HCT116 (cell line): ENCODE measurements at regions not wholly inside any gene's neighbourhood (a gene's known extent, or its start where the extent isn't known, plus 50 kb on each side); places are given as distances from the start of the nearest gene placed in this dataset.

Experiments used
- ATAC-seq: fragments of 200-7000 bp; cut with Tn5 transposase; 2 replicates; pipeline ENCODE4 v1.9.1; 2020; ENCODE audit warnings: mild to moderate bottlenecking, moderate library complexity
- BruUV-seq: library from RNA; stranded (reverse); fragments of 400-500 nt; replicated peaks from 2 replicates; lab custom pipeline; 2021; lab: Mats Ljungman, UMichigan
- CTCF ChIA-PET: fragments of 300-600 bp; sonication (Branson Sonifier 250); formaldehyde crosslinking; loops from one replicate; lab custom pipeline; 2021; ENCODE audit warnings: antibody characterized with exemption; lab: Charles Lee
- POLR2A ChIA-PET: fragments of 300-600, 350-600 bp; sonication (Branson Sonifier 250); formaldehyde crosslinking; loops from one replicate; lab custom pipeline; 2021; ENCODE audit warnings: antibody characterized with exemption; lab: Charles Lee
- RAD21 ChIA-PET, 2 experiments: fragments of 300-600 bp; sonication (Branson Sonifier 250); formaldehyde crosslinking; loops; one replicate each; lab custom pipeline; 2023; ENCODE audit warnings: low total read pairs in 2 of 2; ENCODE audit not compliant: uncharacterized antibody in 2 of 2, unreplicated experiment in 2 of 2, low non-redundant PET in 1 of 2; lab: Charles Lee
- DNase-seq: peaks from one replicate; pipeline ENCODE4 v3.0.0-alpha.2; 2010; ENCODE audit warnings: low read depth, low spot score
- H2AFZ ChIP-seq: fragments of 200-600 bp; shearing (Covaris generic), sonication (generic); 2 replicates; pipeline ENCODE4 v1.6.1; 2017; ENCODE audit warnings: low read depth, mixed run types, mixed read lengths, antibody characterized with exemption, low read length; ENCODE audit not compliant: poor library complexity, severe bottlenecking
- H3K27ac ChIP-seq: 2 replicates; pipeline ENCODE4 v1.5.1; 2012; ENCODE audit warnings: low read depth, low read length
- H3K27me3 ChIP-seq: fragments of 200-600 bp; sonication (generic); 2 replicates; pipeline ENCODE4 v1.6.1; 2016; ENCODE audit warnings: mixed run types, low read length, mixed read lengths; ENCODE audit not compliant: insufficient read depth
- H3K36me3 ChIP-seq, 2 experiments: fragments of 200-500 bp in 1 of 2; fragments of 200-600 bp in 1 of 2; sonication (Bioruptor generic) in 1 of 2; sonication (generic) in 1 of 2; 2 replicates each; pipeline versions ENCODE4 v1.5.1 to v1.6.1; 2014 to 2016; ENCODE audit warnings: low read length in 2 of 2, inconsistent platforms in 1 of 2, mixed read lengths in 1 of 2, mixed run types in 1 of 2; ENCODE audit not compliant: insufficient read depth in 2 of 2, control insufficient read depth in 1 of 2
- H3K4me1 ChIP-seq, 2 experiments: fragments of 200-600 bp in 1 of 2; sonication (generic) in 1 of 2; 2 replicates each; pipeline versions ENCODE4 v1.5.1 to v1.6.1; 2012 to 2017; ENCODE audit warnings: low read length in 2 of 2, inconsistent platforms in 1 of 2, mild to moderate bottlenecking in 1 of 2, mixed read lengths in 1 of 2, mixed run types in 1 of 2, moderate library complexity in 1 of 2; ENCODE audit not compliant: insufficient read depth in 2 of 2, control insufficient read depth in 1 of 2
- H3K4me2 ChIP-seq: fragments of 200-600 bp; sonication (generic); 2 replicates; pipeline ENCODE4 v1.6.1; 2017; ENCODE audit warnings: mixed run types, low read length, mixed read lengths
- H3K4me3 ChIP-seq, 2 experiments: fragments of 200-600 bp in 1 of 2; sonication (generic) in 1 of 2; replicated peaks in 1 of 2; 2 replicates each; pipeline ENCODE4 v1.5.1; 2011 to 2016; ENCODE audit warnings: low read length in 2 of 2, control low read depth in 1 of 2, low read depth in 1 of 2, mild to moderate bottlenecking in 1 of 2, mixed read lengths in 1 of 2, mixed run types in 1 of 2
- H3K79me2 ChIP-seq: fragments of 200-600 bp; sonication (generic); 2 replicates; pipeline ENCODE4 v1.6.1; 2017; ENCODE audit warnings: mild to moderate bottlenecking, mixed run types, low read length, moderate library complexity, mixed read lengths; ENCODE audit not compliant: insufficient read depth
- H3K9ac ChIP-seq: fragments of 200-600 bp; sonication (generic); 2 replicates; pipeline ENCODE4 v1.6.1; 2016; ENCODE audit warnings: low read length, mixed read lengths
- H3K9me2 ChIP-seq: fragments of 200-600 bp; sonication (generic), shearing (Covaris generic); 2 replicates; pipeline ENCODE4 v1.6.1; 2017; ENCODE audit warnings: mixed run types, mild to moderate bottlenecking, moderate library complexity; ENCODE audit not compliant: insufficient read depth
- H3K9me3 ChIP-seq, 2 experiments: fragments of 200-500 bp in 1 of 2; fragments of 200-600 bp in 1 of 2; sonication (Bioruptor generic) in 1 of 2; sonication (generic) in 1 of 2; 2 replicates each; pipeline ENCODE4 v1.6.1; 2014 to 2017; ENCODE audit warnings: low read length in 2 of 2, mixed read lengths in 2 of 2, inconsistent platforms in 1 of 2, low read depth in 1 of 2, mild to moderate bottlenecking in 1 of 2, mixed run types in 1 of 2, moderate library complexity in 1 of 2; ENCODE audit not compliant: control insufficient read depth in 1 of 2, insufficient read depth in 1 of 2
- H4K20me1 ChIP-seq: fragments of 200-600 bp; sonication (generic), shearing (Covaris generic); 2 replicates; pipeline ENCODE4 v1.6.1; 2017; ENCODE audit warnings: mixed run types, mild to moderate bottlenecking, moderate library complexity; ENCODE audit not compliant: insufficient read depth
- CBX3 ChIP-seq: IDR thresholded peaks from 2 replicates; pipeline ENCODE4 v1.6.1; 2012; ENCODE audit warnings: low read depth
- EZH2 ChIP-seq: fragments of 200-600 bp; sonication (generic); IDR thresholded peaks from 2 replicates; pipeline ENCODE4 v1.6.1; 2017; ENCODE audit warnings: antibody characterized with exemption, mixed run types
- FOSL1 ChIP-seq: IDR thresholded peaks from 2 replicates; pipeline ENCODE4 v1.6.1; 2012; ENCODE audit warnings: low read depth
- SP1 ChIP-seq: IDR thresholded peaks from 2 replicates; pipeline ENCODE4 v1.6.1; 2012; ENCODE audit warnings: low read depth
- SRF ChIP-seq: IDR thresholded peaks from 2 replicates; pipeline ENCODE4 v1.6.1; 2012; ENCODE audit warnings: low read depth
- TCF7L2 ChIP-seq: IDR thresholded peaks from 2 replicates; pipeline ENCODE4 v1.7.0; 2011; ENCODE audit warnings: borderline replicate concordance, inconsistent platforms; ENCODE audit not compliant: insufficient read depth, insufficient read length; ENCODE audit errors: extremely low read depth
- YY1 ChIP-seq: IDR thresholded peaks from 2 replicates; pipeline ENCODE4 v1.6.1; 2011; ENCODE audit warnings: low read length, low read depth, moderate library complexity, mild to moderate bottlenecking; ENCODE audit not compliant: insufficient replicate concordance; ENCODE audit errors: extremely low read depth
- ZBTB33 ChIP-seq: IDR thresholded peaks from 2 replicates; pipeline ENCODE4 v1.6.1; 2011; ENCODE audit warnings: mild to moderate bottlenecking, low read length, moderate library complexity; ENCODE audit not compliant: insufficient replicate concordance; ENCODE audit errors: extremely low read depth
- ZFX ChIP-seq: fragments of 450-650 bp; IDR thresholded peaks from 2 replicates; pipeline ENCODE4 v1.6.1; 2017
- ZNF274 ChIP-seq: fragments of 200-500 bp; sonication (Bioruptor generic); IDR thresholded peaks from 2 replicates; pipeline ENCODE4 v1.6.1; 2014; ENCODE audit warnings: mild to moderate bottlenecking, low read depth, low read length, inconsistent platforms
- intact Hi-C: fragments of 100-400 bp; cut with micrococcal nuclease; formaldehyde crosslinking; loops from 2 replicates; pipeline ENCODE4 v1.10.0; 2022

- Histone ChIP-seq H2AFZ (no peak overlapping the region), H3K4me1 (no peaks in the 10 kb centered on the region), H3K79me2 (no peaks in the 10 kb centered on the region)
- CTCF ChIA-PET: no interaction called here
- no peak for TF ChIP-seq EZH2
- TF ChIP-seq YY1: no peak
- TF ChIP-seq, all 23 proteins: peak for 0
- Histone ChIP-seq H3K4me3 (no peak overlapping the region), H3K9me2 (no peaks in the 10 kb centered on the region), H3K4me2 (no peak overlapping the region), H3K27me3 (no peaks in the 10 kb centered on the region), H3K9me3 (no peaks in the 10 kb centered on the region), H3K27ac (no peak overlapping the region), H4K20me1 (no peaks in the 10 kb centered on the region), H3K36me3 (no peaks in the 10 kb centered on the region), H3K9ac (no peak overlapping the region)
- BruUV-seq: no TSS peak
- no peak for DNase-seq
- ATAC-seq: no peak
- POLR2A ChIA-PET: no interaction called here
- intact Hi-C loops: no loop called here
- RAD21 ChIA-PET: no interaction called here
Observed at GRCh38 chr1:191284175-191284574, 806.5 kb upstream of the BRINP3 start.

GRCh38 chr1:191290441-191290840 lies 812.8 kb upstream of the BRINP3 start:
- Histone ChIP-seq H4K20me1 (no peaks in the 10 kb centered on the region), H2AFZ (no peak overlapping the region), H3K79me2 (no peaks in the 10 kb centered on the region), H3K4me1 (no peaks in the 10 kb centered on the region), H3K4me3 (no peak overlapping the region), H3K27me3 (no peaks in the 10 kb centered on the region), H3K4me2 (no peak overlapping the region), H3K9me2 (no peaks in the 10 kb centered on the region), H3K36me3 (no peaks in the 10 kb centered on the region), H3K27ac (no peak overlapping the region), H3K9ac (no peak overlapping the region), H3K9me3 (no peaks in the 10 kb centered on the region)
- ChIA-PET CTCF (no interaction called here), POLR2A (no interaction called here), RAD21 (no interaction called here)
- no TSS peak for BruUV-seq
- intact Hi-C loops: no loop called here
- DNase-seq: no peak
- no peak for ATAC-seq
- TF ChIP-seq ZBTB33: no peak
- no peak for TF ChIP-seq ZFX
- no peak for TF ChIP-seq ZNF274
- no peak for TF ChIP-seq SRF
- TF ChIP-seq CBX3: no peak
- TF ChIP-seq FOSL1: no peak
- no peak for TF ChIP-seq TCF7L2
- TF ChIP-seq SP1: no peak
